ENCODE measurements at regions not wholly inside any gene's neighbourhood (a gene's known extent, or its start where the extent isn't known, plus 50 kb on each side); places are given as distances from the start of the nearest gene placed in this dataset.

- H3K36me3 ChIP-seq (ENCODE audit: insufficient read depth, low read length): no peaks in the 10 kb centered on the region
- H3K9me2 ChIP-seq (ENCODE audit: low read depth, low read length): no peaks in the 10 kb centered on the region
- H3K9me3 ChIP-seq (ENCODE audit: low read length): no peaks in the 10 kb centered on the region
- no peak overlapping the region for H3K4me2 ChIP-seq (ENCODE audit: low read length)
- H3K27me3 ChIP-seq (ENCODE audit: insufficient read depth, low read length): no peaks in the 10 kb centered on the region
- H3K79me2 ChIP-seq (ENCODE audit: insufficient read depth, low read length): no peaks in the 10 kb centered on the region
- no peak for TF ChIP-seq CTCF (IDR thresholded peaks at IDR 0.05; ENCODE audit: low read length)
- TF ChIP-seq EZH2 (IDR thresholded peaks at IDR 0.05; ENCODE audit: borderline replicate concordance, low read length): no peak
- H3K4me3 ChIP-seq (ENCODE audit: low read depth, low read length, poor library complexity, severe bottlenecking): no peak overlapping the region
- H3F3A ChIP-seq (ENCODE audit: insufficient read depth, low read length): no peaks in the 10 kb centered on the region
- no peak overlapping the region for H3K27ac ChIP-seq (ENCODE audit: low read depth, low read length, poor library complexity, severe bottlenecking)
- no peak overlapping the region for H2AFZ ChIP-seq (ENCODE audit: low read length)
- H3K4me1 ChIP-seq (ENCODE audit: insufficient read depth, low read length, severe bottlenecking): no peaks in the 10 kb centered on the region
- no peak overlapping the region for H3K9ac ChIP-seq (ENCODE audit: low read length)
- H4K20me1 ChIP-seq (ENCODE audit: insufficient read depth, low read length): no peaks in the 10 kb centered on the region
Observed at GRCh38 chrX:39639871-39640270, 457.9 kb downstream of the BCOR start.

- no peaks in the 10 kb centered on the region for H3K36me3 ChIP-seq (ENCODE audit: insufficient read depth, low read length)
- no peak overlapping the region for H3K9ac ChIP-seq (ENCODE audit: low read length)
- H3K27me3 ChIP-seq (ENCODE audit: insufficient read depth, low read length): no peaks in the 10 kb centered on the region
- H3K27ac ChIP-seq (ENCODE audit: low read depth, low read length, poor library complexity, severe bottlenecking): no peak overlapping the region
- TF ChIP-seq EZH2 (IDR thresholded peaks at IDR 0.05; ENCODE audit: borderline replicate concordance, low read length) (no peak), CTCF (IDR thresholded peaks at IDR 0.05; ENCODE audit: low read length) (no peak)
- H3K4me2 ChIP-seq (ENCODE audit: low read length): no peak overlapping the region
- H3K79me2 ChIP-seq (ENCODE audit: insufficient read depth, low read length): no peaks in the 10 kb centered on the region
- H3K9me3 ChIP-seq (ENCODE audit: low read length): no peaks in the 10 kb centered on the region
- no peak overlapping the region for H2AFZ ChIP-seq (ENCODE audit: low read length)
- H3K4me1 ChIP-seq (ENCODE audit: insufficient read depth, low read length, severe bottlenecking): no peaks in the 10 kb centered on the region
- no peaks in the 10 kb centered on the region for H3F3A ChIP-seq (ENCODE audit: insufficient read depth, low read length)
- H3K9me2 ChIP-seq (ENCODE audit: low read depth, low read length): no peaks in the 10 kb centered on the region
- H3K4me3 ChIP-seq (ENCODE audit: low read depth, low read length, poor library complexity, severe bottlenecking): no peak overlapping the region
- H4K20me1 ChIP-seq (ENCODE audit: insufficient read depth, low read length): no peaks in the 10 kb centered on the region
Observed at GRCh38 chrX:39640866-39641265, 456.9 kb downstream of the BCOR start.

GRCh38 chrX:39642071-39642470, 455.7 kb downstream of the BCOR start:
- no peaks in the 10 kb centered on the region for H3K9me2 ChIP-seq (ENCODE audit: low read depth, low read length)
- H3K79me2 ChIP-seq (ENCODE audit: insufficient read depth, low read length): no peaks in the 10 kb centered on the region
- H3K9me3 ChIP-seq (ENCODE audit: low read length): no peaks in the 10 kb centered on the region
- H3K9ac ChIP-seq (ENCODE audit: low read length): no peak overlapping the region
- TF ChIP-seq EZH2 (IDR thresholded peaks at IDR 0.05; ENCODE audit: borderline replicate concordance, low read length) (no peak), CTCF (IDR thresholded peaks at IDR 0.05; ENCODE audit: low read length) (no peak)
- H4K20me1 ChIP-seq (ENCODE audit: insufficient read depth, low read length): no peaks in the 10 kb centered on the region
- no peaks in the 10 kb centered on the region for H3K4me1 ChIP-seq (ENCODE audit: insufficient read depth, low read length, severe bottlenecking)
- no peaks in the 10 kb centered on the region for H3K36me3 ChIP-seq (ENCODE audit: insufficient read depth, low read length)
- H3K4me2 ChIP-seq (ENCODE audit: low read length): no peak overlapping the region
- H3K4me3 ChIP-seq (ENCODE audit: low read depth, low read length, poor library complexity, severe bottlenecking): no peak overlapping the region
- H3K27ac ChIP-seq (ENCODE audit: low read depth, low read length, poor library complexity, severe bottlenecking): no peak overlapping the region
- no peak overlapping the region for H2AFZ ChIP-seq (ENCODE audit: low read length)
- no peaks in the 10 kb centered on the region for H3F3A ChIP-seq (ENCODE audit: insufficient read depth, low read length)
- no peaks in the 10 kb centered on the region for H3K27me3 ChIP-seq (ENCODE audit: insufficient read depth, low read length)
